Stimulated activated naive CD8-positive, alpha-beta T cell treated with anti-CD3 and anti-CD28 coated beads, Interleukin-15, amount 100 ng/mL, for 72 hours (primary cell): ENCODE measurements at regions not wholly inside any gene's neighbourhood (a gene's known extent, or its start where the extent isn't known, plus 50 kb on each side); places are given as distances from the start of the nearest gene placed in this dataset.
"Not testable (repeated sequence)": the region's sequence is repeated elsewhere in the genome, so short reads cannot be mapped to it uniquely, and the experiment has no call there.

Experiments used
- ATAC-seq: fragments of 150-1000 bp; cut with Tn5 transposase; 2 replicates; pipeline ENCODE4 v1.10.0; 2021; ENCODE audit warnings: mild to moderate bottlenecking, moderate library complexity
- DNase-seq, 2 donors: peaks; one replicate each; pipeline ENCODE4 v3.0.0; 2021 to 2022
- H3K27ac Mint-ChIP-seq, 2 donors: one replicate each; pipeline ENCODE4 v1.8.0; 2022; ENCODE audit warnings: mild to moderate bottlenecking in 2 of 2, mixed read lengths in 2 of 2, moderate library complexity in 2 of 2
- H3K27me3 Mint-ChIP-seq: one replicate; pipeline ENCODE4 v1.8.0; 2022; ENCODE audit warnings: mixed read lengths
- H3K4me1 Mint-ChIP-seq: one replicate; pipeline ENCODE4 v1.8.0; 2022; ENCODE audit warnings: mild to moderate bottlenecking, mixed read lengths
- H3K4me3 Mint-ChIP-seq, 2 donors: one replicate each; pipeline ENCODE4 v1.8.0; 2022; ENCODE audit warnings: mild to moderate bottlenecking in 2 of 2, mixed read lengths in 2 of 2, moderate library complexity in 1 of 2
- H3K9me3 Mint-ChIP-seq, 2 donors: one replicate each; pipeline ENCODE4 v1.8.0; 2022; ENCODE audit warnings: mixed read lengths in 2 of 2

GRCh38 chr4:126888968-126889367 is 743.8 kb upstream of the INTU start:
- no peak overlapping the region for H3K4me3 Mint-ChIP-seq
- peaks cover 2 to 13% of the 10 kb centered on the region in 2 donors for H3K9me3 Mint-ChIP-seq
- H3K4me1 Mint-ChIP-seq = no peaks in the 10 kb centered on the region
- ATAC-seq (no peak), DNase-seq (no peak)
- no peaks in the 10 kb centered on the region for H3K27me3 Mint-ChIP-seq
- H3K27ac Mint-ChIP-seq = no peak overlapping the region

DNA sequence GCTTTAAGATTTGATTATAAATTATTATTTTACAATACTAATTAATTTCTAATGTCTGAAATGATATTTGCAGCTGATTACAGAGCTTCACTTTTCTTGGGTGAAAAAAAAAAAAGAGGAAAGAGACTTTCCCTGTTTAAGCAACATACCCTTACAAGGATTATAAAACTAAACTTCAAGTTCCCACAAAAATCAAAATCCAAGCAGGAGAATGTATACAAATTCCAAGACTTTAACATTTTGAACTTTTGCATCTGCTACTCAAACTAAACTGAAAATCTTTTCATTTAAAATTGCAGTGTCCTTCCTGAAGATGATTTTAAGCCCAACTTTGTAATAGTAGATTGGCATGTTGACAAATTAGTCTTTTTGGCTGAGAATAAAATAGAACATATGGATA is 742.4 kb upstream of the INTU start:
- Mint-ChIP-seq H3K4me1 (no peaks in the 10 kb centered on the region), H3K4me3 (no peak overlapping the region), H3K27me3 (no peaks in the 10 kb centered on the region), H3K27ac (no peak overlapping the region), H3K9me3 (peaks cover 11 to 18% of the 10 kb centered on the region in 2 donors)
- ATAC-seq = no peak
- DNase-seq = no peak

GRCh38 chr4:126890994-126891393 is 741.8 kb upstream of the INTU start:
- no peaks in the 10 kb centered on the region for H3K4me1 Mint-ChIP-seq
- ATAC-seq (no peak), DNase-seq (no peak)
- H3K4me3 Mint-ChIP-seq = no peak overlapping the region
- H3K27ac Mint-ChIP-seq = no peak overlapping the region
- no peaks in the 10 kb centered on the region for H3K27me3 Mint-ChIP-seq
- peaks cover 11 to 19% of the 10 kb centered on the region in 2 donors for H3K9me3 Mint-ChIP-seq

DNA sequence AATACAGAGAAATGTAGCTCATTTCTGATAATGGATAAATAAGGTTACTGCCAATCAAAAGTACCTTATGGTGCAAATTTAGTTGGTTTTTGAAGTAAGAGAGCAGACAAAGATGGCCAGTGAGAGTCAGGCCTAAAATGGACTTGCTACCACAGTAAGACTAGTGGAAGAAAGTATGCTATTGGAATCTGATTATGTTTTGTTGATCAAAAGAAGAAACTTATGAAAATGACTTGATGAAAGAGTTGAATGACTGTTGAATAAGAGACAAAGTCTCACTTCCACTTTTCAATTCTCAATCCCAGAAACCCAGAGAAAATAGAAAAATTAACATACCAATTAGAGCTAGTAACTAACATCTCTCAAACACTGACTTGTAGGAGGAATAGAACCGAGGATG is 737.8 kb upstream of the INTU start:
- no peaks in the 10 kb centered on the region for H3K4me1 Mint-ChIP-seq
- no peak for DNase-seq
- peaks cover 37 to 43% of the 10 kb centered on the region in 2 donors for H3K9me3 Mint-ChIP-seq
- no peak overlapping the region for H3K27ac Mint-ChIP-seq
- H3K27me3 Mint-ChIP-seq = no peaks in the 10 kb centered on the region
- H3K4me3 Mint-ChIP-seq = no peak overlapping the region
- no peak for ATAC-seq

DNA sequence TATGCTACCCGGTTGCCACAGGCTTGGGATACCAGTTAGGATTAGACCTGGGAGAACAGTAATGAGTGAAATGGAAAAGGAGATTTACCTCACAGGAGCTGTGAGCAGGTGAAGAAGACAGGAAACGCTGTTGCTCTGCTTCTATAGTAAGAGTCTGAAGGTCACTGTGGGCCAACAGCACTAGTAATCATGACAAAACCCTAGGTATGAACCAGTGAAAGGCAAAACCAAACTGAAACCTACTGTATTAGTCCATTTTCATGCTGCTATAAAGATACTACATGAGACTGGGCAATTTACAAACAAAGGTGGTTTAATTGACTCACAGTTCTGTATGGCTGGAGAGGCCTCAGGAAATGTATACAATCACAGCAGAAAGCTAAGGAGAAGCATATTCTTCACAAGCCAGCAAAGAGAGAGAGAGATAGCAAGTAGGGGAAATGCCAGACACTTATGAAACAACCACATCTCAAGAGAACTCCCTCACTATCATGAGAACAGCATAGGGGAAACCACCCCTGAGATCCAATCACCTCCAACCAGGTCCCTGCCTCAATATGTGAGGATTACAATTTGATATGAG is 736.7 kb upstream of the INTU start:
- no peak overlapping the region for H3K4me3 Mint-ChIP-seq
- no peaks in the 10 kb centered on the region for H3K27me3 Mint-ChIP-seq
- peaks cover 37 to 43% of the 10 kb centered on the region in 2 donors for H3K9me3 Mint-ChIP-seq
- no peak for ATAC-seq
- no peaks in the 10 kb centered on the region for H3K4me1 Mint-ChIP-seq
- no peak overlapping the region for H3K27ac Mint-ChIP-seq
- DNase-seq = no peak

GRCh38 chr4:126897038-126897437 is 735.7 kb upstream of the INTU start:
- Mint-ChIP-seq H3K4me3 (no peak overlapping the region), H3K27ac (no peak overlapping the region), H3K4me1 (no peaks in the 10 kb centered on the region), H3K9me3 (peaks cover 37 to 39% of the 10 kb centered on the region in 2 donors), H3K27me3 (no peaks in the 10 kb centered on the region)
- ATAC-seq (no peak), DNase-seq (no peak)

DNA sequence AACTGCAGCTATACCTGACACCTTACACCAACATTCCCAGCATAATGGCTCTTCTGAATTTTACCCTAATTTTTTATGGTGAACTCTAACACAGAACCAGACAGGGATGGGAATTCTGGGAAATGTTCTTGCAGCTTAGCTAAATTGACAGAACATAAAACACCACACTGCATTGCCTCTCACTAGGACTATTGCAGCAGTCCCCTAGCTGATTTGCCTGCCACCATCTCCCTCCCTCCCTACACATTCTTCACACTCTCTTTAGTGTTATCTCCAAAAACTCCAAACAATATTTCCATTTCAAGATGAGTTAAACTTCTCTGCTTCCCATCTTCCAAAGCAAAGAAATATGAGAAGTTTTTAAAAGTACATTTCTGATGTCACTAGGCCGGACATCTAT is 733.9 kb upstream of the INTU start:
- no peak overlapping the region for H3K4me3 Mint-ChIP-seq
- DNase-seq = no peak
- no peak for ATAC-seq

DNA sequence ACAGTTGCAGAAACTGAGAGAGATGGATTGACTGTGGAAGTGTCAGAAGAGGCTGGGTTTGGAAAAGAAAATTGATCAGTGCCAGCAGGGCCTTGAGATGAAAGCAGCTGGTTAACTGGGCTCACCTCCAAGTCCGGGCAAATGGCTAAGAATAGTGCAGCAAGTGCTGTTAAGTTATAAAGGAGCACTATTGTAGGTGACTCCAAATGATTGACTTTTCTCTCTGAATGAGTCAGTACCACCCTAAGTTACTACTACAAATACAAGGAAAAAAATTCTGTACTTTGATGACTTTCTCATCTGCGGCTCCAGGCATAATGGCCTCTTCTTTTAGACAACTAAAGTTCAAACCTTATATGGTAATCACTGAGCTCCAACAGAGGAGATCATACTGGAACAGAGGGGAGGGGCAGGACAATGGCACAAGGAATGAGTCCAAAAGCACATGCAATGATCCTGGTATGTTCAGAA is 733.4 kb upstream of the INTU start:
- Mint-ChIP-seq H3K27ac (no peak overlapping the region), H3K4me3 (no peak overlapping the region), H3K4me1 (no peaks in the 10 kb centered on the region), H3K9me3 (peaks cover 29 to 32% of the 10 kb centered on the region in 2 donors), H3K27me3 (no peaks in the 10 kb centered on the region)
- ATAC-seq = no peak
- DNase-seq = no peak

More for the DNA sequence above, 733.9 kb upstream of the INTU start:
- H3K9me3 Mint-ChIP-seq = peaks cover 29 to 37% of the 10 kb centered on the region in 2 donors
- H3K27me3 Mint-ChIP-seq = no peaks in the 10 kb centered on the region
- no peak overlapping the region for H3K27ac Mint-ChIP-seq
- H3K4me1 Mint-ChIP-seq = no peaks in the 10 kb centered on the region

DNA sequence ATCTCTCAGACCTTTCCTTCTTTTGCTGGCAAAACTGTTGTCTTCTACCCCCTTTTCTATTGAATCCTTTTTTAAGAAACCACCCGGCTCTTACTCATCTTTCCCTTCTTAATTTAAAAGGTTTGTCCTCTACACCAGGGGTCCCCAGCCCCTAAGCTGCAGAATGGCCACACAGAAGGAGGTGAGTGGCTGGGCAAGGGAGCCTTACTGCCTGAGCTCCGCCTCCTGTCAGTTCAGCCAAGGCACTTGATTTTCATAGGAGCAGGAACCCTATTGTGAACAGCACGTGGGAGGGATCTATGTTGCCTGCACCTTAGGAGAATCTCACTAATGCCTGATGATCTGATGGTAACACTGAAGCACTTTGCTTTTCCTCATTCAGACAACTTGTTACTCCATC is 726.3 kb upstream of the INTU start:
- H3K4me3 Mint-ChIP-seq = no peak overlapping the region

GRCh38 chr4:126907389-126907788 is 725.4 kb upstream of the INTU start:
- DNase-seq (no peak), ATAC-seq (no peak)
- no peaks in the 10 kb centered on the region for H3K4me1 Mint-ChIP-seq
- peaks cover 5 to 19% of the 10 kb centered on the region in 2 donors for H3K9me3 Mint-ChIP-seq
- no peaks in the 10 kb centered on the region for H3K27me3 Mint-ChIP-seq
- no peak overlapping the region for H3K4me3 Mint-ChIP-seq
- no peak overlapping the region for H3K27ac Mint-ChIP-seq

More for the DNA sequence above, 726.3 kb upstream of the INTU start:
- DNase-seq (no peak), ATAC-seq (no peak)
- Mint-ChIP-seq H3K4me1 (no peaks in the 10 kb centered on the region), H3K27ac (no peak overlapping the region), H3K9me3 (peaks cover 5 to 19% of the 10 kb centered on the region in 2 donors), H3K27me3 (no peaks in the 10 kb centered on the region)

- Mint-ChIP-seq H3K27me3 (no peaks in the 10 kb centered on the region), H3K9me3 (peaks cover 7 to 12% of the 10 kb centered on the region in 2 donors)
Observed at GRCh38 chr4:126916049-126916625, 716.6 kb upstream of the INTU start.

GRCh38 chr4:126916626-126917140 is 716.1 kb upstream of the INTU start:
- H3K9me3 Mint-ChIP-seq = peaks cover 7 to 12% of the 10 kb centered on the region in 2 donors
- ATAC-seq = no peak
- DNase-seq = no peak
- H3K27me3 Mint-ChIP-seq = no peaks in the 10 kb centered on the region
- H3K27ac Mint-ChIP-seq = no peak overlapping the region
- H3K4me1 Mint-ChIP-seq = no peaks in the 10 kb centered on the region
- no peak overlapping the region for H3K4me3 Mint-ChIP-seq

More at GRCh38 chr4:126916049-126916625, 716.6 kb upstream of the INTU start:
- no peak for DNase-seq
- no peaks in the 10 kb centered on the region for H3K4me1 Mint-ChIP-seq
- no peak overlapping the region for H3K4me3 Mint-ChIP-seq
- no peak for ATAC-seq
- H3K27ac Mint-ChIP-seq = no peak overlapping the region

GRCh38 chr4:126922328-126922938 is 710.3 kb upstream of the INTU start:
- H3K27me3 Mint-ChIP-seq, DNase-seq, ATAC-seq, H3K4me3 Mint-ChIP-seq, H3K27ac Mint-ChIP-seq, H3K4me1 Mint-ChIP-seq: not testable (repeated sequence)
- peaks cover 12 to 16% of the 10 kb centered on the region in 2 donors for H3K9me3 Mint-ChIP-seq

DNA sequence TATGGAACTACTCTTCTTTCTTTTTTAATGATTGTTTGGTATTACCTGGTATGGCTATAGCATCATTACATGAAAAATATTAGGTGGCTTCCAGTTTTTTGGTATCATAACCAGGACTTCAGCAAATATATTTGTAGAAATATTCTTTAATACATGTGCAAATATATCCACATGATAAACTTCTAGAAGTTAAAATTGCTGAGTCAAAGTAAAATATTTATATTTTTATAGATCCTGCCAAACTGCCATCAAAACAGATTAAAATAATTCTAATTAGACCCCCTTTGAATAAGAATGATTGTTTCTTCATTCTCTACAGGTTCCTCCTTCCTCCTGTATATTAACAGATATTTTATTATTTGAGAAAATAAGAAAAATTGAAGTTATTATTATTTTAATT is 708.5 kb upstream of the INTU start:
- DNase-seq (no peak), ATAC-seq (no peak)
- no peaks in the 10 kb centered on the region for H3K27me3 Mint-ChIP-seq
- H3K4me1 Mint-ChIP-seq = no peaks in the 10 kb centered on the region
- H3K4me3 Mint-ChIP-seq = no peak overlapping the region
- H3K27ac Mint-ChIP-seq = no peak overlapping the region
- H3K9me3 Mint-ChIP-seq = peaks cover under 1 to 16% of the 10 kb centered on the region in 2 donors

DNA sequence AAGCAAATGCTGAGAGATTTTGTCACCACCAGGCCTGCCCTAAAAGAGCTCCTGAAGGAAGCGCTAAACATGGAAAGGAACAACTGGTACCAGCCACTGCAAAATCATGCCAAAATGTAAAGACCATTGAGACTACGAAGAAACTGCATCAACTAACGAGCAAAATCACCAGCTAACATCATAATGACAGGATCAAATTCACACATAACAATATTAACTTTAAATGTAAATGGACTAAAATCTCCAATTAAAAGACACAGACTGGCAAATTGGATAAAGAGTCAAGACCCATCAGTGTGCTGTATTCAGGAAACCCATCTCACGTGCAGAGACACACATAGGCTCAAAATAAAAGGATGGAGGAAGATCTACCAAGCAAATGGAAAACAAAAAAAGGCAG is 702.7 kb upstream of the INTU start:
- H3K27ac Mint-ChIP-seq, H3K4me1 Mint-ChIP-seq, H3K27me3 Mint-ChIP-seq, H3K4me3 Mint-ChIP-seq, H3K9me3 Mint-ChIP-seq, ATAC-seq, DNase-seq: not testable (repeated sequence)

GRCh38 chr4:126935801-126936200 is 697.0 kb upstream of the INTU start:
- Mint-ChIP-seq H3K9me3 (peaks cover 0 to 13% of the 10 kb centered on the region in 2 donors), H3K4me3 (no peak overlapping the region), H3K4me1 (no peaks in the 10 kb centered on the region), H3K27ac (no peak overlapping the region), H3K27me3 (no peaks in the 10 kb centered on the region)
- DNase-seq (no peak), ATAC-seq (no peak)
